Keratinocyte (primary cell): ENCODE measurements at regions not wholly inside any gene's neighbourhood (a gene's known extent, or its start where the extent isn't known, plus 50 kb on each side); places are given as distances from the start of the nearest gene placed in this dataset.

Experiments
- DNase-seq: peaks from one replicate; pipeline ENCODE4 v3.0.0-alpha.2; 2011; ENCODE audit warnings: low read depth, missing footprints, low spot score
- FAIRE-seq: peaks from 2 replicates; lab custom pipeline; 2011; peaks lifted over from hg19 to GRCh38; lab: Jason Lieb, UNC
- H2AFZ ChIP-seq: 2 replicates; pipeline ENCODE4 v1.6.0; 2012; ENCODE audit warnings: low read length, control low read depth, inconsistent platforms; ENCODE audit not compliant: control insufficient read depth
- H3K27ac ChIP-seq: 2 replicates; pipeline ENCODE4 v1.5.1; 2011; ENCODE audit warnings: low read length; ENCODE audit not compliant: control insufficient read depth, insufficient read depth
- H3K27me3 ChIP-seq: 3 replicates; pipeline ENCODE4 v1.6.0; 2011; ENCODE audit warnings: low read length; ENCODE audit not compliant: control insufficient read depth, insufficient read depth; ENCODE audit errors: extremely low read depth
- H3K36me3 ChIP-seq, 2 experiments: 2 replicates in 1 of 2; 3 replicates in 1 of 2; pipeline ENCODE4 v1.5.1; 2011; ENCODE audit warnings: low read length in 2 of 2, mild to moderate bottlenecking in 1 of 2; ENCODE audit not compliant: control insufficient read depth in 2 of 2, insufficient read depth in 2 of 2; ENCODE audit errors: extremely low read depth in 1 of 2
- H3K4me1 ChIP-seq: 3 replicates; pipeline ENCODE4 v1.5.1; 2011; ENCODE audit warnings: low read length; ENCODE audit not compliant: control insufficient read depth, insufficient read depth; ENCODE audit errors: extremely low read depth
- H3K4me2 ChIP-seq: 3 replicates; pipeline ENCODE4 v1.6.0; 2011; ENCODE audit warnings: low read depth, low read length; ENCODE audit not compliant: control insufficient read depth, insufficient read depth; ENCODE audit errors: extremely low read depth
- H3K4me3 ChIP-seq, 3 experiments: fragments of 200-600 bp in 1 of 3; sonication (generic) in 1 of 3; 2 replicates in 2 of 3; 3 replicates in 1 of 3; pipeline ENCODE4 v1.5.1; 2011 to 2016; ENCODE audit warnings: low read length in 3 of 3, mild to moderate bottlenecking in 3 of 3, control low read depth in 2 of 3, inconsistent platforms in 1 of 3, low read depth in 1 of 3, mixed read lengths in 1 of 3, mixed run types in 1 of 3, moderate library complexity in 1 of 3; ENCODE audit not compliant: control insufficient read depth in 2 of 3, insufficient read depth in 2 of 3; ENCODE audit errors: extremely low read depth in 1 of 3
- H3K79me2 ChIP-seq: 2 replicates; pipeline ENCODE4 v1.6.0; 2012; ENCODE audit warnings: low read length; ENCODE audit not compliant: control insufficient read depth, insufficient read depth
- H3K9ac ChIP-seq: 3 replicates; pipeline ENCODE4 v1.6.0; 2011; ENCODE audit warnings: low read length; ENCODE audit not compliant: control insufficient read depth, insufficient read depth; ENCODE audit errors: extremely low read depth
- H3K9me1 ChIP-seq: 3 replicates; pipeline ENCODE4 v1.6.0; 2011; ENCODE audit warnings: low read length; ENCODE audit not compliant: control insufficient read depth, insufficient read depth; ENCODE audit errors: extremely low read depth
- H3K9me3 ChIP-seq: 2 replicates; pipeline ENCODE4 v1.5.1; 2012; ENCODE audit warnings: low read depth, low read length; ENCODE audit not compliant: control insufficient read depth
- H4K20me1 ChIP-seq: 3 replicates; pipeline ENCODE4 v1.6.0; 2011; ENCODE audit warnings: low read length; ENCODE audit not compliant: control insufficient read depth, insufficient read depth; ENCODE audit errors: extremely low read depth
- CTCF ChIP-seq, 3 experiments: IDR thresholded peaks in 1 of 3; conservative IDR thresholded peaks in 1 of 3; optimal IDR thresholded peaks in 1 of 3; 2 replicates in 2 of 3; 3 replicates in 1 of 3; pipeline versions ENCODE3 to v1.5.1; 2011; ENCODE audit warnings: low read length in 3 of 3, mild to moderate bottlenecking in 3 of 3, moderate library complexity in 2 of 3, control low read depth in 1 of 3, inconsistent platforms in 1 of 3; ENCODE audit not compliant: insufficient read depth in 2 of 3; ENCODE audit errors: extremely low read depth in 1 of 3
- EZH2 ChIP-seq: IDR thresholded peaks from one replicate; pipeline ENCODE4 v1.6.1; 2012; ENCODE audit warnings: inconsistent platforms, mild to moderate bottlenecking, low read length, moderate library complexity
- dilution Hi-C: fragments of 300-500 bp; cut with MboI; formaldehyde crosslinking; loops from one replicate; pipeline ENCODE4 v1.7.0; 2020; ENCODE audit warnings: low sequenced_read_pairs; ENCODE audit not compliant: extremely low pct_ligation_motif_present

- Histone ChIP-seq H3K27ac (no peak overlapping the region), H3K9me1 (no peaks in the 10 kb centered on the region), H4K20me1 (no peaks in the 10 kb centered on the region), H3K36me3 (no peaks in the 10 kb centered on the region), H3K27me3 (no peaks in the 10 kb centered on the region), H3K4me2 (no peak overlapping the region), H3K79me2 (no peaks in the 10 kb centered on the region), H3K9me3 (no peaks in the 10 kb centered on the region), H3K4me3 (no peak overlapping the region), H2AFZ (no peak overlapping the region), H3K9ac (no peak overlapping the region), H3K4me1 (no peaks in the 10 kb centered on the region)
- dilution Hi-C loops = no loop called here
- DNase-seq (no peak), FAIRE-seq (no peak)
- TF ChIP-seq EZH2 = no peak
- no peak for TF ChIP-seq CTCF (optimal IDR thresholded peaks at IDR 0.05 in 1 of 3, IDR thresholded peaks at IDR 0.05 in 1 of 3, conservative IDR thresholded peaks at IDR 0.05 in 1 of 3; ENCODE audit: extremely low read depth in 1 of 3, insufficient read depth in 2 of 3, low read length in 3 of 3)
Observed at GRCh38 chr7:68015122-68015977, 1018.7 kb downstream of the TYW1 start.

GRCh38 chr7:68015978-68016532 lies 1019.4 kb downstream of the TYW1 start:
- H3K4me3 ChIP-seq = no peak overlapping the region
- H3K27ac ChIP-seq = no peak overlapping the region
- H2AFZ ChIP-seq = no peak overlapping the region
- dilution Hi-C loops = no loop called here
- TF ChIP-seq EZH2 = no peak
- no peak for TF ChIP-seq CTCF (optimal IDR thresholded peaks at IDR 0.05 in 1 of 3, IDR thresholded peaks at IDR 0.05 in 1 of 3, conservative IDR thresholded peaks at IDR 0.05 in 1 of 3; ENCODE audit: extremely low read depth in 1 of 3, insufficient read depth in 2 of 3, low read length in 3 of 3)
- H3K36me3 ChIP-seq = no peaks in the 10 kb centered on the region
- no peaks in the 10 kb centered on the region for H3K9me1 ChIP-seq
- no peak overlapping the region for H3K4me2 ChIP-seq
- FAIRE-seq (no peak), DNase-seq (no peak)
- no peak overlapping the region for H3K9ac ChIP-seq
- no peaks in the 10 kb centered on the region for H3K4me1 ChIP-seq
- no peaks in the 10 kb centered on the region for H3K27me3 ChIP-seq
- H3K9me3 ChIP-seq = no peaks in the 10 kb centered on the region
- H4K20me1 ChIP-seq = no peaks in the 10 kb centered on the region
- H3K79me2 ChIP-seq = no peaks in the 10 kb centered on the region
